H1 (cell line): ENCODE measurements at regions not wholly inside any gene's neighbourhood (a gene's known extent, or its start where the extent isn't known, plus 50 kb on each side); places are given as distances from the start of the nearest gene placed in this dataset.

Experiments used
- CTCF ChIA-PET: fragments of 300-600 bp; sonication (Branson Sonifier 250); formaldehyde crosslinking; loops from one replicate; lab custom pipeline; 2021; ENCODE audit not compliant: partially characterized antibody; lab: Charles Lee
- POLR2A ChIA-PET: fragments of 300-600 bp; sonication (Branson Sonifier 250); formaldehyde crosslinking; loops from one replicate; lab custom pipeline; 2021; ENCODE audit warnings: inconsistent platforms; ENCODE audit not compliant: partially characterized antibody; lab: Charles Lee
- DNase-seq, 2 experiments: peaks; one replicate each; pipeline versions ENCODE4 v3.0.0 to v3.0.0-alpha.2; 2010 to 2022; ENCODE audit warnings: low spot score in 2 of 2, low read depth in 1 of 2, mixed read lengths in 1 of 2
- FAIRE-seq: peaks from 2 replicates; lab custom pipeline; 2011; peaks lifted over from hg19 to GRCh38; lab: Jason Lieb, UNC
- H2AFZ ChIP-seq: 2 replicates; pipeline ENCODE4 v1.8.1; 2012; ENCODE audit warnings: low read length, inconsistent platforms
- H2AK5ac ChIP-seq: 2 replicates; pipeline ENCODE4 v1.6.1; 2013; ENCODE audit warnings: low read depth, low read length
- H2BK120ac ChIP-seq: replicated peaks from 2 replicates; pipeline ENCODE3; 2013; ENCODE audit warnings: low read depth, low read length, inconsistent platforms
- H2BK12ac ChIP-seq: 2 replicates; pipeline ENCODE4 v1.6.1; 2013; ENCODE audit warnings: low read depth, low read length
- H2BK15ac ChIP-seq: 2 replicates; pipeline ENCODE4 v1.6.1; 2013; ENCODE audit warnings: low read length
- H2BK20ac ChIP-seq: 2 replicates; pipeline ENCODE4 v1.6.1; 2013; ENCODE audit warnings: low read length
- H2BK5ac ChIP-seq: 2 replicates; pipeline ENCODE4 v1.6.1; 2013; ENCODE audit warnings: low read depth, low read length
- H3K14ac ChIP-seq: 2 replicates; pipeline ENCODE4 v1.6.1; 2013; ENCODE audit warnings: inconsistent platforms; ENCODE audit not compliant: insufficient read length
- H3K18ac ChIP-seq: 2 replicates; pipeline ENCODE4 v1.6.1; 2013; ENCODE audit warnings: low read length; ENCODE audit errors: extremely low read depth
- H3K23ac ChIP-seq: 2 replicates; pipeline ENCODE4 v1.6.1; 2013; ENCODE audit warnings: inconsistent platforms; ENCODE audit not compliant: insufficient read length
- H3K23me2 ChIP-seq: 2 replicates; pipeline ENCODE4 v1.6.1; 2013; ENCODE audit warnings: low read depth, low read length
- H3K27ac ChIP-seq: 2 replicates; pipeline ENCODE4 v1.6.1; 2011; ENCODE audit warnings: low read depth, low read length, inconsistent platforms
- H3K27me3 ChIP-seq, 4 experiments: replicated peaks in 1 of 4; 1 replicate in 1 of 4; 2 replicates in 3 of 4; pipeline versions ENCODE4 v1.6.1 to v1.8.1; 2011 to 2013; ENCODE audit warnings: low read length in 3 of 4, mild to moderate bottlenecking in 3 of 4, inconsistent platforms in 2 of 4, mixed read lengths in 2 of 4, moderate library complexity in 1 of 4; ENCODE audit not compliant: control insufficient read depth in 3 of 4, insufficient read depth in 3 of 4; ENCODE audit errors: extremely low read depth in 1 of 4
- H3K36me3 ChIP-seq, 4 experiments: 2 replicates each; pipeline versions ENCODE4 v1.6.1 to v1.8.1; 2011 to 2013; ENCODE audit warnings: mild to moderate bottlenecking in 4 of 4, low read length in 3 of 4, moderate library complexity in 2 of 4, control low read depth in 1 of 4, inconsistent platforms in 1 of 4; ENCODE audit not compliant: insufficient read depth in 4 of 4, control insufficient read depth in 2 of 4
- H3K4ac ChIP-seq: replicated peaks from 2 replicates; pipeline ENCODE3; 2013; ENCODE audit warnings: low read length, low read depth, mixed read lengths, inconsistent platforms; ENCODE audit not compliant: insufficient read length
- H3K4me1 ChIP-seq, 4 experiments: replicated peaks in 1 of 4; 1 replicate in 1 of 4; 2 replicates in 3 of 4; pipeline versions ENCODE4 v1.6.1 to v1.8.1; 2011 to 2013; ENCODE audit warnings: low read length in 3 of 4, inconsistent platforms in 2 of 4, mixed read lengths in 1 of 4; ENCODE audit not compliant: insufficient read depth in 4 of 4, control insufficient read depth in 3 of 4
- H3K4me2 ChIP-seq, 2 experiments: 2 replicates each; pipeline versions ENCODE4 v1.6.1 to v1.8.1; 2011 to 2013; ENCODE audit warnings: low read depth in 2 of 2, low read length in 2 of 2, control low read depth in 1 of 2, inconsistent platforms in 1 of 2, mild to moderate bottlenecking in 1 of 2; ENCODE audit not compliant: insufficient read depth in 1 of 2
- H3K4me3 ChIP-seq, 4 experiments: fragments of 200-600, 300-600 bp in 1 of 4; sonication (generic), shearing (Covaris generic), sonication (Bioruptor Twin) in 1 of 4; 2 replicates each; pipeline versions ENCODE4 v1.5.1 to v1.8.1; 2011 to 2016; ENCODE audit warnings: low read length in 4 of 4, low read depth in 3 of 4, control low read depth in 2 of 4, inconsistent platforms in 2 of 4, mild to moderate bottlenecking in 2 of 4, mixed read lengths in 1 of 4, moderate library complexity in 1 of 4; ENCODE audit not compliant: insufficient read depth in 2 of 4; ENCODE audit errors: extremely low read depth in 1 of 4
- H3K56ac ChIP-seq: replicated peaks from 2 replicates; pipeline ENCODE3; 2013; ENCODE audit warnings: low read depth, mild to moderate bottlenecking, mixed read lengths, low read length, inconsistent platforms; ENCODE audit not compliant: insufficient read length
- H3K79me1 ChIP-seq: 2 replicates; pipeline ENCODE4 v1.6.1; 2013; ENCODE audit warnings: low read depth, low read length, control low read depth
- H3K79me2 ChIP-seq, 2 experiments: 2 replicates each; pipeline versions ENCODE4 v1.6.1 to v1.8.1; 2012 to 2013; ENCODE audit warnings: low read length in 2 of 2, mild to moderate bottlenecking in 2 of 2, inconsistent platforms in 1 of 2; ENCODE audit not compliant: insufficient read depth in 2 of 2, control insufficient read depth in 1 of 2
- H3K9ac ChIP-seq, 4 experiments: replicated peaks in 1 of 4; 1 replicate in 1 of 4; 2 replicates in 3 of 4; pipeline versions ENCODE4 v1.6.1 to v1.8.1; 2011 to 2013; ENCODE audit warnings: low read depth in 3 of 4, low read length in 3 of 4, control low read depth in 2 of 4, mild to moderate bottlenecking in 2 of 4, moderate library complexity in 2 of 4, inconsistent platforms in 1 of 4; ENCODE audit errors: extremely low read depth in 1 of 4
- H3K9me3 ChIP-seq, 2 experiments: 2 replicates each; pipeline versions ENCODE4 v1.6.1 to v1.8.1; 2012 to 2013; ENCODE audit warnings: mild to moderate bottlenecking in 2 of 2, moderate library complexity in 2 of 2, control low read depth in 1 of 2, inconsistent platforms in 1 of 2, low read depth in 1 of 2, low read length in 1 of 2, mixed read lengths in 1 of 2; ENCODE audit not compliant: insufficient read depth in 2 of 2
- H4K20me1 ChIP-seq, 2 experiments: replicated peaks in 1 of 2; 2 replicates each; pipeline versions ENCODE3 to v1.8.1; 2011 to 2013; ENCODE audit warnings: inconsistent platforms in 2 of 2, low read length in 2 of 2, mild to moderate bottlenecking in 1 of 2; ENCODE audit not compliant: insufficient read depth in 2 of 2, control insufficient read depth in 1 of 2
- H4K5ac ChIP-seq: 2 replicates; pipeline ENCODE4 v1.6.1; 2013; ENCODE audit warnings: low read length, low read depth, mixed read lengths, inconsistent platforms; ENCODE audit not compliant: insufficient read length
- H4K8ac ChIP-seq: 2 replicates; pipeline ENCODE4 v1.8.0; 2013; ENCODE audit warnings: mild to moderate bottlenecking, moderate library complexity, low read length, inconsistent platforms; ENCODE audit not compliant: insufficient read depth; ENCODE audit errors: extremely low read depth
- H4K91ac ChIP-seq: replicated peaks from 2 replicates; pipeline ENCODE3; 2013; ENCODE audit warnings: low read length, mixed read lengths, inconsistent platforms; ENCODE audit not compliant: insufficient read length
- BRCA1 ChIP-seq: IDR thresholded peaks from 2 replicates; pipeline ENCODE4 v1.6.1; 2012; ENCODE audit warnings: low read depth, low read length, improper control_type of control experiment
- CEBPB ChIP-seq: IDR thresholded peaks from 2 replicates; pipeline ENCODE4 v1.6.1; 2012; ENCODE audit warnings: low read depth, low read length
- CTBP2 ChIP-seq: IDR thresholded peaks from 2 replicates; pipeline ENCODE4 v1.7.0; 2011; ENCODE audit warnings: borderline replicate concordance, mild to moderate bottlenecking, moderate library complexity, mixed read lengths, low read length; ENCODE audit not compliant: insufficient read depth, insufficient read length
- EGR1 ChIP-seq: IDR thresholded peaks from 2 replicates; pipeline ENCODE4 v1.6.1; 2011; ENCODE audit warnings: low read depth, low read length, borderline replicate concordance
- KDM1A ChIP-seq: fragments of 200-600, 300-600 bp; sonication (generic); IDR thresholded peaks from 2 replicates; pipeline ENCODE4 v1.7.1; 2016; ENCODE audit warnings: mild to moderate bottlenecking, low read length, borderline replicate concordance
- RBBP5 ChIP-seq: IDR thresholded peaks from 2 replicates; pipeline ENCODE4 v1.7.1; 2012; ENCODE audit warnings: low read depth, mild to moderate bottlenecking, inconsistent platforms, low read length, moderate library complexity, borderline replicate concordance
- SIN3A ChIP-seq, 2 experiments: IDR thresholded peaks in 1 of 2; conservative IDR thresholded peaks in 1 of 2; 2 replicates each; pipeline ENCODE4 v1.6.1; 2011 to 2012; ENCODE audit warnings: low read length in 2 of 2, improper control_type of control experiment in 1 of 2, low read depth in 1 of 2, mild to moderate bottlenecking in 1 of 2
- SIRT6 ChIP-seq: IDR thresholded peaks from one replicate; pipeline ENCODE4 v1.7.1; 2012; ENCODE audit warnings: low read length, inconsistent platforms
- SP1 ChIP-seq: IDR thresholded peaks from 2 replicates; pipeline ENCODE4 v1.6.1; 2011; ENCODE audit warnings: low read depth, low read length
- SUZ12 ChIP-seq: fragments of 200-600 bp; sonication (generic); IDR thresholded peaks from 2 replicates; pipeline ENCODE4 v1.6.1; 2012; ENCODE audit warnings: mild to moderate bottlenecking, inconsistent platforms, low read length, moderate library complexity, mixed read lengths
- TAF1 ChIP-seq: IDR thresholded peaks from 2 replicates; pipeline ENCODE4 v1.6.1; 2011; ENCODE audit warnings: mild to moderate bottlenecking, low read depth, low read length
- TAF7 ChIP-seq: optimal IDR thresholded peaks from 2 replicates; pipeline ENCODE3; 2011; ENCODE audit warnings: low read depth, mild to moderate bottlenecking, inconsistent platforms, low read length, moderate library complexity, borderline replicate concordance
- YY1 ChIP-seq: IDR thresholded peaks from 2 replicates; pipeline ENCODE4 v1.6.1; 2011; ENCODE audit warnings: low read depth, mild to moderate bottlenecking, low read length
- WGBS, 2 experiments: shearing (Covaris generic) in 1 of 2; methylation state at CpG; one replicate each; pipeline versions ENCODE4 v1.1.6 to v1.1.7; 2013 to 2015; ENCODE audit warnings: low lambda C conversion rate in 2 of 2, mixed read lengths in 2 of 2, inconsistent platforms in 1 of 2, low coverage in 1 of 2, missing lambda C conversion rate in 1 of 2; ENCODE audit not compliant: insufficient replicate concordance in 2 of 2, insufficient coverage in 1 of 2, insufficient read length in 1 of 2; ENCODE audit errors: extremely low coverage in 1 of 2, missing lambda C conversion rate in 1 of 2; 5-methylcytosine and 5-hydroxymethylcytosine counted together
- TF ChIP-seq, protein P1 (sequence below): IDR thresholded peaks from 2 replicates; pipeline ENCODE4 v1.6.1; 2012; ENCODE audit warnings: low read length, inconsistent platforms

DNA sequence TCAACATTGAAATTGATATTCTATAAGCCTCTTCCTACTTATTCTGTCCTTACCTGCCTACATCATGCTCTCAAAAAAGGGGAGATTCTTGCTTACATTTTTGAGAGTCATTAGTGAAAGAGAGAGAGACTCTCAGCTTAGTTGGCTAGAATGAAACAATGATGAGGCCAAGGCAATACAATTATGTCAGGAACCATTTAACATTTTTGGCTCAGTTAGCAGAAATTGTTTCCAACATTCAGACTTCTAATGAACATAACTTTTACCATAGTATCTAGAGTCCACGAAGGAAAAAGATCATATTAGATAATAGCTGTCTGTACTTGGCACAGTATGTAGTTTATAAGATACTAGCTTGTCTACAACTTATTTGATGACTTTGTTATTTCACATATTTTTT is 263.7 kb upstream of the ARX start:
- H3K9me3 ChIP-seq: no peaks in the 10 kb centered on the region
- H2BK12ac ChIP-seq: no peak overlapping the region
- H3K27me3 ChIP-seq: no peaks in the 10 kb centered on the region
- no peak overlapping the region for H2BK5ac ChIP-seq
- no peak overlapping the region for H2BK120ac ChIP-seq
- H4K20me1 ChIP-seq: no peaks in the 10 kb centered on the region
- H2BK20ac ChIP-seq: no peak overlapping the region
- no peak overlapping the region for H3K9ac ChIP-seq
- H3K79me2 ChIP-seq: no peaks in the 10 kb centered on the region
- H3K4ac ChIP-seq: no peak overlapping the region
- H4K91ac ChIP-seq: no peak overlapping the region
- no peak overlapping the region for H3K4me2 ChIP-seq
- no peak overlapping the region for H3K27ac ChIP-seq
- H3K4me1 ChIP-seq: 0 out of 7 replicates have a peak, but pooled peaks cover 0 to 2% (median 0%) of the 10 kb centered on the region in 4 experiments
- H3K4me3 ChIP-seq: no peak overlapping the region
- H3K14ac ChIP-seq: no peak overlapping the region
- no peaks in the 10 kb centered on the region for H3K36me3 ChIP-seq
- ChIA-PET POLR2A (no interaction called here), CTCF (no interaction called here)
- H3K79me1 ChIP-seq: no peaks in the 10 kb centered on the region
- no peak overlapping the region for H3K23ac ChIP-seq
- no peak overlapping the region for H2AK5ac ChIP-seq
- DNase-seq (no peak), FAIRE-seq (no peak)
- 82% methylated on average over 1 of the region's 1 CpG; no CpG with 5 or more reads in 1 of the 2 experiments for WGBS, 2 experiments
- no peak overlapping the region for H2BK15ac ChIP-seq
- H3K23me2 ChIP-seq: no peaks in the 10 kb centered on the region
- no peak overlapping the region for H2AFZ ChIP-seq
- no peak overlapping the region for H4K8ac ChIP-seq
- H4K5ac ChIP-seq: no peak overlapping the region
- no peak overlapping the region for H3K56ac ChIP-seq
- no peak overlapping the region for H3K18ac ChIP-seq
- TF ChIP-seq CTBP2: no peak
- TF ChIP-seq SIN3A (conservative IDR thresholded peaks at IDR 0.05 in 1 of 2, IDR thresholded peaks at IDR 0.05 in 1 of 2; ENCODE audit: low read depth in 1 of 2, low read length in 2 of 2): no peak
- TF ChIP-seq SIRT6: no peak
- TF ChIP-seq EGR1: no peak
- TF ChIP-seq SP1: no peak
- TF ChIP-seq TAF7: no peak
- TF ChIP-seq CEBPB: no peak
- no peak for TF ChIP-seq TAF1
- no peak for TF ChIP-seq SUZ12
- TF ChIP-seq BRCA1: no peak
- TF ChIP-seq, protein P1, sequence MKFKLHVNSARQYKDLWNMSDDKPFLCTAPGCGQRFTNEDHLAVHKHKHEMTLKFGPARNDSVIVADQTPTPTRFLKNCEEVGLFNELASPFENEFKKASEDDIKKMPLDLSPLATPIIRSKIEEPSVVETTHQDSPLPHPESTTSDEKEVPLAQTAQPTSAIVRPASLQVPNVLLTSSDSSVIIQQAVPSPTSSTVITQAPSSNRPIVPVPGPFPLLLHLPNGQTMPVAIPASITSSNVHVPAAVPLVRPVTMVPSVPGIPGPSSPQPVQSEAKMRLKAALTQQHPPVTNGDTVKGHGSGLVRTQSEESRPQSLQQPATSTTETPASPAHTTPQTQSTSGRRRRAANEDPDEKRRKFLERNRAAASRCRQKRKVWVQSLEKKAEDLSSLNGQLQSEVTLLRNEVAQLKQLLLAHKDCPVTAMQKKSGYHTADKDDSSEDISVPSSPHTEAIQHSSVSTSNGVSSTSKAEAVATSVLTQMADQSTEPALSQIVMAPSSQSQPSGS: no peak
- TF ChIP-seq YY1: no peak
- TF ChIP-seq KDM1A: no peak
- TF ChIP-seq RBBP5: no peak
